ENCODE measurements at regions not wholly inside any gene's neighbourhood (a gene's known extent, or its start where the extent isn't known, plus 50 kb on each side); places are given as distances from the start of the nearest gene placed in this dataset.

DNA sequence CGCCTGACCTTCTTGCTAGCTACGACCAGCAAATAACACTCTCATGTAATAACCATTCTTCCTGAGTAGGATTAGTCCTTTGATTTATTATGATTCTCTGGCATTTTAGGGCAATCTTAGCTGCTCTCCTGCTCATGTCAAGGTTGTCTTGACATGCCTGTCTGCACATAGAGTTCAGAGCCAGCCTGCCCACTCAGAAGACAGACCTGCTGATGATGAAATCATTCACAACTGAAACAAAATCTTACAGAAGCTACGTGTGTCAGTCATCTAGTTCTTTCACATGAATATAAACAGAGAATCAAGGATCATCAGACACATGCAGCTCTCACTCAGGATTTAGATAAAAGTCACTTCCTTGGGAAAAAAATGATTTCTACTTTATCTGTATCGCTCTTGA, 173.6 kb upstream of the LYSMD4 start:
- TF ChIP-seq, protein P1, sequence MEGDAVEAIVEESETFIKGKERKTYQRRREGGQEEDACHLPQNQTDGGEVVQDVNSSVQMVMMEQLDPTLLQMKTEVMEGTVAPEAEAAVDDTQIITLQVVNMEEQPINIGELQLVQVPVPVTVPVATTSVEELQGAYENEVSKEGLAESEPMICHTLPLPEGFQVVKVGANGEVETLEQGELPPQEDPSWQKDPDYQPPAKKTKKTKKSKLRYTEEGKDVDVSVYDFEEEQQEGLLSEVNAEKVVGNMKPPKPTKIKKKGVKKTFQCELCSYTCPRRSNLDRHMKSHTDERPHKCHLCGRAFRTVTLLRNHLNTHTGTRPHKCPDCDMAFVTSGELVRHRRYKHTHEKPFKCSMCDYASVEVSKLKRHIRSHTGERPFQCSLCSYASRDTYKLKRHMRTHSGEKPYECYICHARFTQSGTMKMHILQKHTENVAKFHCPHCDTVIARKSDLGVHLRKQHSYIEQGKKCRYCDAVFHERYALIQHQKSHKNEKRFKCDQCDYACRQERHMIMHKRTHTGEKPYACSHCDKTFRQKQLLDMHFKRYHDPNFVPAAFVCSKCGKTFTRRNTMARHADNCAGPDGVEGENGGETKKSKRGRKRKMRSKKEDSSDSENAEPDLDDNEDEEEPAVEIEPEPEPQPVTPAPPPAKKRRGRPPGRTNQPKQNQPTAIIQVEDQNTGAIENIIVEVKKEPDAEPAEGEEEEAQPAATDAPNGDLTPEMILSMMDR (IDR thresholded peaks at IDR 0.05; ENCODE audit: low read length) = no peak
- TF ChIP-seq EZH2phosphoT487 (IDR thresholded peaks at IDR 0.05; ENCODE audit: low read length) = no peak
